Eye (tissue), 1 donor: ENCODE measurements at regions not wholly inside any gene's neighbourhood (a gene's known extent, or its start where the extent isn't known, plus 50 kb on each side); places are given as distances from the start of the nearest gene placed in this dataset.
A peak's percentile ranks its signal among the peaks of the same experiment; 100 is the strongest.

Experiments used
- DNase-seq: peaks from one replicate; pipeline ENCODE4 v3.0.0-alpha.2; 2015

- no peak for DNase-seq
Measured at GRCh38 chr12:124423761-124424515, 129.0 kb downstream of the RFLNA start.

GRCh38 chr12:124422570-124423523 lies 128.0 kb downstream of the RFLNA start:
- peak; percentile 52 for DNase-seq

GRCh38 chr12:124422142-124422569 lies 127.3 kb downstream of the RFLNA start:
- no peak for DNase-seq

- DNase-seq: no peak
Measured at GRCh38 chr12:124420996-124421674, 126.2 kb downstream of the RFLNA start.

GRCh38 chr12:124420041-124420995 lies 125.4 kb downstream of the RFLNA start:
- DNase-seq: no peak

- DNase-seq: no peak
Measured at GRCh38 chr12:124419292-124420040, 124.6 kb downstream of the RFLNA start.

GRCh38 chr12:124418791-124419190 lies 123.9 kb downstream of the RFLNA start:
- no peak for DNase-seq

GRCh38 chr12:124418156-124418555 lies 123.3 kb downstream of the RFLNA start:
- no peak for DNase-seq

GRCh38 chr12:124416516-124417395 lies 121.9 kb downstream of the RFLNA start:
- no peak for DNase-seq

- DNase-seq: no peak
Measured at GRCh38 chr12:124415064-124415463, 120.2 kb downstream of the RFLNA start.

- no peak for DNase-seq
Measured at GRCh38 chr12:124413915-124414314, 119.0 kb downstream of the RFLNA start.

GRCh38 chr12:124413401-124413800 lies 118.5 kb downstream of the RFLNA start:
- no peak for DNase-seq

- DNase-seq: no peak
Measured at GRCh38 chr12:124412646-124413015, 117.7 kb downstream of the RFLNA start.

GRCh38 chr12:124411953-124412645 lies 117.2 kb downstream of the RFLNA start:
- DNase-seq: no peak

GRCh38 chr12:124411281-124411878 lies 116.5 kb downstream of the RFLNA start:
- no peak for DNase-seq

GRCh38 chr12:124410354-124411175 lies 115.7 kb downstream of the RFLNA start:
- no peak for DNase-seq

- no peak for DNase-seq
Measured at GRCh38 chr12:124408822-124409517, 114.1 kb downstream of the RFLNA start.

GRCh38 chr12:124407074-124407473 lies 112.2 kb downstream of the RFLNA start:
- no peak for DNase-seq
